Gastroesophageal sphincter (tissue), 3 donors: ENCODE measurements at regions not wholly inside any gene's neighbourhood (a gene's known extent, or its start where the extent isn't known, plus 50 kb on each side); places are given as distances from the start of the nearest gene placed in this dataset.

ENCODE experiments used
- EP300 ChIP-seq: sonication (generic); formaldehyde crosslinking; IDR thresholded peaks from one replicate; pipeline ENCODE4 v1.6.1; 2017; ENCODE audit warnings: antibody characterized with exemption, mild to moderate bottlenecking
- POLR2AphosphoS5 ChIP-seq: sonication (generic); formaldehyde crosslinking; IDR thresholded peaks from one replicate; pipeline ENCODE4 v1.6.1; 2017; ENCODE audit warnings: antibody characterized with exemption
- TF ChIP-seq, protein P1 (sequence below), 4 experiments: fragments of 200-600 bp in 2 of 4; fragments of 450-650 bp in 2 of 4; sonication (generic) in 1 of 4; IDR thresholded peaks; one replicate each; pipeline ENCODE4 v1.5.1; 2017 to 2019; ENCODE audit warnings: antibody characterized with exemption in 4 of 4, mild to moderate bottlenecking in 2 of 4, moderate library complexity in 2 of 4

DNA sequence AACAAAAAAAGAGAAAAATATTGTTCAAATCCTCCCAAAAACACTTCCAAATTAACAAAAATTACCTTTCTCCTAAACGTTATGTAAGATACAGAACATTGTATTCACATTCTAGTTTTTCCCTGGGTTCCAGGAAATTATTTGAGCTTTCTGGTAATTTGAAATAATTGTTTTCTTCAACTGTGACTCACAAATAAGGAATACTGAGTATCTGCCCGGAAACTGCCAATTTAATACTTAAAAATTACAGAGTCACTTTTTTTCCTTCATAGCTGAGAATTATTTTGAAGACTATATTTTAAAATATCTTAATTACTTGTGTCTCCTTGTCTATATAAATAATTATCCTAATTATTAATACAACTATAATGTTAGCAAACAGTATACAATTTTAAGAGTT lies 709.0 kb upstream of the ARGLU1 start:
- TF ChIP-seq, protein P1, sequence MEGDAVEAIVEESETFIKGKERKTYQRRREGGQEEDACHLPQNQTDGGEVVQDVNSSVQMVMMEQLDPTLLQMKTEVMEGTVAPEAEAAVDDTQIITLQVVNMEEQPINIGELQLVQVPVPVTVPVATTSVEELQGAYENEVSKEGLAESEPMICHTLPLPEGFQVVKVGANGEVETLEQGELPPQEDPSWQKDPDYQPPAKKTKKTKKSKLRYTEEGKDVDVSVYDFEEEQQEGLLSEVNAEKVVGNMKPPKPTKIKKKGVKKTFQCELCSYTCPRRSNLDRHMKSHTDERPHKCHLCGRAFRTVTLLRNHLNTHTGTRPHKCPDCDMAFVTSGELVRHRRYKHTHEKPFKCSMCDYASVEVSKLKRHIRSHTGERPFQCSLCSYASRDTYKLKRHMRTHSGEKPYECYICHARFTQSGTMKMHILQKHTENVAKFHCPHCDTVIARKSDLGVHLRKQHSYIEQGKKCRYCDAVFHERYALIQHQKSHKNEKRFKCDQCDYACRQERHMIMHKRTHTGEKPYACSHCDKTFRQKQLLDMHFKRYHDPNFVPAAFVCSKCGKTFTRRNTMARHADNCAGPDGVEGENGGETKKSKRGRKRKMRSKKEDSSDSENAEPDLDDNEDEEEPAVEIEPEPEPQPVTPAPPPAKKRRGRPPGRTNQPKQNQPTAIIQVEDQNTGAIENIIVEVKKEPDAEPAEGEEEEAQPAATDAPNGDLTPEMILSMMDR (IDR thresholded peaks at IDR 0.05), result no peak
- TF ChIP-seq POLR2AphosphoS5 (no peak), EP300 (no peak)
